Upper lobe of right lung (tissue), 1 donor: ENCODE measurements at regions not wholly inside any gene's neighbourhood (a gene's known extent, or its start where the extent isn't known, plus 50 kb on each side); places are given as distances from the start of the nearest gene placed in this dataset.
A peak's percentile ranks its signal among the peaks of the same experiment; 100 is the strongest.

Experiments
- ATAC-seq: fragments of 200-7000 bp; cut with Tn5 transposase; one replicate; pipeline ENCODE4 v1.9.1; 2020; ENCODE audit warnings: mild to moderate bottlenecking, moderate library complexity
- DNase-seq: peaks from one replicate; pipeline ENCODE4 v3.0.0-alpha.2; 2020
- H3K27ac ChIP-seq: fragments of 200-600 bp; one replicate; pipeline ENCODE4 v1.8.0; 2022
- H3K27me3 ChIP-seq: fragments of 200-600 bp; one replicate; pipeline ENCODE4 v1.8.0; 2022; ENCODE audit warnings: mild to moderate bottlenecking
- H3K36me3 ChIP-seq: fragments of 200-600 bp; one replicate; pipeline ENCODE4 v1.8.0; 2022
- H3K4me1 ChIP-seq: fragments of 200-600 bp; one replicate; pipeline ENCODE4 v1.8.0; 2022
- H3K4me3 ChIP-seq: fragments of 200-600 bp; one replicate; pipeline ENCODE4 v1.8.0; 2022; ENCODE audit warnings: mild to moderate bottlenecking
- H3K9me3 ChIP-seq: fragments of 200-600 bp; one replicate; pipeline ENCODE4 v1.8.0; 2022
- intact Hi-C: fragments of 100-400 bp; cut with DNase I; formaldehyde crosslinking; loops from one replicate; pipeline ENCODE4 v1.11.0; 2022
- TF ChIP-seq, protein P1 (sequence below): fragments of 200-600 bp; IDR thresholded peaks from one replicate; pipeline ENCODE4 v1.8.0; 2022; ENCODE audit warnings: antibody characterized with exemption
- donor health status: DM: no; HTN: yes; CAD: no; lungs with severe emphysema.

- TF ChIP-seq, protein P1, sequence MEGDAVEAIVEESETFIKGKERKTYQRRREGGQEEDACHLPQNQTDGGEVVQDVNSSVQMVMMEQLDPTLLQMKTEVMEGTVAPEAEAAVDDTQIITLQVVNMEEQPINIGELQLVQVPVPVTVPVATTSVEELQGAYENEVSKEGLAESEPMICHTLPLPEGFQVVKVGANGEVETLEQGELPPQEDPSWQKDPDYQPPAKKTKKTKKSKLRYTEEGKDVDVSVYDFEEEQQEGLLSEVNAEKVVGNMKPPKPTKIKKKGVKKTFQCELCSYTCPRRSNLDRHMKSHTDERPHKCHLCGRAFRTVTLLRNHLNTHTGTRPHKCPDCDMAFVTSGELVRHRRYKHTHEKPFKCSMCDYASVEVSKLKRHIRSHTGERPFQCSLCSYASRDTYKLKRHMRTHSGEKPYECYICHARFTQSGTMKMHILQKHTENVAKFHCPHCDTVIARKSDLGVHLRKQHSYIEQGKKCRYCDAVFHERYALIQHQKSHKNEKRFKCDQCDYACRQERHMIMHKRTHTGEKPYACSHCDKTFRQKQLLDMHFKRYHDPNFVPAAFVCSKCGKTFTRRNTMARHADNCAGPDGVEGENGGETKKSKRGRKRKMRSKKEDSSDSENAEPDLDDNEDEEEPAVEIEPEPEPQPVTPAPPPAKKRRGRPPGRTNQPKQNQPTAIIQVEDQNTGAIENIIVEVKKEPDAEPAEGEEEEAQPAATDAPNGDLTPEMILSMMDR: no peak
- H3K27me3 ChIP-seq: no peaks in the 10 kb centered on the region
- no peaks in the 10 kb centered on the region for H3K36me3 ChIP-seq
- intact Hi-C loops: no loop called here
- H3K4me3 ChIP-seq: no peak overlapping the region
- no peak overlapping the region for H3K27ac ChIP-seq
- H3K4me1 ChIP-seq: no peaks in the 10 kb centered on the region
- ATAC-seq (peak; percentile 53), DNase-seq (no peak)
- H3K9me3 ChIP-seq: no peaks in the 10 kb centered on the region
These were observed 61.3 kb upstream of the MME start for GRCh38 chr3:155018621-155019330.

DNA sequence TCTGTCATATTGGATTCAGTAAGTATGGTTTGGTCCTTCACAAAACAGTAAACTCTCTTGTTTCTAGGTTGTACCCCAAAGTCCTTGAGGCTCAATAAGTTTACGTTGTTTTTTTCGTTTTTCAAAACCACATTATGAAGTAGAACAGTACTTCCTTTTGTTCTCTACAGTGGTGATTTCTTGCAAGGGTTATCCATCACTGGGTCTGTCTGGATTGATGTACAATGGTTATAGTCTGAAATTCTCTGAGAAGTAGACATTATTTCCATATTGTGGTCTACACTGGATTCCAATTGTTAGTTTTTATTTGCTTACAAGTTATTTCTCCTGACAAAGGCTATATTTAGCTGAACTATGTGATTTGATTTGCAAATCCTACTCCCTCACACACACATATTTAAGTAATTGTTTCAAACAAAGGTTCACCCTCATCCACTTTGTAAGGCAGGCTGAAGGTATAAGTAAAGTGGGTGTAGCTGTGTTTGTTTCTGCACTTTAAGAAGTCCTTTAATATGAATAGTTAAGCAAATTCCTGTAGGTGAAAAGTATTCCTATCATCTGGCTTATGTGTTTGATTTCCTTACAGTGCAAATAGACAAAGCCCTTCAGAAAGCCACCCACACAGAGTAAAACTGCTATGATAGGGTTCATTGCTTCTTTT lies 64.2 kb upstream of the MME start:
- no peak overlapping the region for H3K27ac ChIP-seq
- intact Hi-C loops: no loop called here
- TF ChIP-seq, protein P1: no peak
- DNase-seq (no peak), ATAC-seq (peak; percentile 38)
- H3K9me3 ChIP-seq: no peaks in the 10 kb centered on the region
- no peak overlapping the region for H3K4me3 ChIP-seq
- H3K36me3 ChIP-seq: no peaks in the 10 kb centered on the region
- H3K4me1 ChIP-seq: no peaks in the 10 kb centered on the region
- no peaks in the 10 kb centered on the region for H3K27me3 ChIP-seq

- Histone ChIP-seq H3K27ac (no peak overlapping the region), H3K9me3 (no peaks in the 10 kb centered on the region), H3K4me1 (no peaks in the 10 kb centered on the region), H3K27me3 (no peaks in the 10 kb centered on the region), H3K36me3 (no peaks in the 10 kb centered on the region), H3K4me3 (no peak overlapping the region)
- DNase-seq: no peak
- ATAC-seq: no peak
- TF ChIP-seq, protein P1: no peak
- intact Hi-C loops: no loop called here
These were observed 65.2 kb upstream of the MME start for GRCh38 chr3:155014953-155015352.

DNA sequence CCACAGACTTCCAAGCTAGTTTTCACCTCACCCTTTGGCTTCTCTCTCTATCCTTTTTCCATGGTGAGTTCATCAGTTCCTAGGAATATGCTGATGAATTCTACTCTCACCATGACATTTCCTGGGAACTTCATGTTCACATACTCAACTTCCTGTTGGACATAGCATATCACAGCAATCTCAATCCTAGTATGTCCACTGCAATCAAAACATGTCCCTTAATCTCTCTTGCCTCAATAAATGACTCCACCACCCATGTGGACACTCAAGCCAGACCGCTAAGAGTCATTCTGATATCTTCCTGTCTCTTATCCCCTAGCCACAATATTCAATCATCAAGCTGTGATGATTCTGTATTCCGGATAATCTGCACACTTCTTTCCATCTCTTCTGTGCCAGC lies 66.7 kb upstream of the MME start:
- no peaks in the 10 kb centered on the region for H3K36me3 ChIP-seq
- H3K9me3 ChIP-seq: no peaks in the 10 kb centered on the region
- DNase-seq: no peak
- no peak overlapping the region for H3K27ac ChIP-seq
- intact Hi-C loops: no loop called here
- no peak overlapping the region for H3K4me3 ChIP-seq
- TF ChIP-seq, protein P1: no peak
- ATAC-seq: no peak
- H3K4me1 ChIP-seq: no peaks in the 10 kb centered on the region
- H3K27me3 ChIP-seq: no peaks in the 10 kb centered on the region

DNA sequence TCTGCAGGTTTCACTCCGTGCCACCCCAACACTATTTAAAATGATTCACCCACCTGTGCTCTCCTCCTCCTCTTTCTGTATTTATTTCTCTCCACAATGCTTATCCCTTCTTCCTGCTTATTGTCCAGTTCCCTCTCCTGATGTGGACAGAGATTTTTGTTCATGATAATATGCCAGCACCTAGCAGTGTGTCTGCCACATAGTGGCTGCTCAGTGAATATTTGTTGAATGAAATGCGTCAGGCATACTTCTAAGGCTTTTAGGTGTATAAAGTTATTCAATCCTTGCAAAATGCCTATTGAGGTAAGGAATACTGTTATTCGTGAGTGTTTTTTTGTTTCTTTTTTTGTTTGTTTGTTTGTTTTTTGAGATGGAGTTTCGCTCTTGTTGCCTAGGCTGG lies 67.5 kb upstream of the MME start:
- intact Hi-C loops: no loop called here
- Histone ChIP-seq H3K36me3 (no peaks in the 10 kb centered on the region), H3K9me3 (no peaks in the 10 kb centered on the region), H3K27me3 (no peaks in the 10 kb centered on the region), H3K4me3 (no peak overlapping the region), H3K4me1 (no peaks in the 10 kb centered on the region), H3K27ac (no peak overlapping the region)
- TF ChIP-seq, protein P1: no peak
- DNase-seq (no peak), ATAC-seq (no peak)
